GM12865 (cell line): ENCODE measurements at regions not wholly inside any gene's neighbourhood (a gene's known extent, or its start where the extent isn't known, plus 50 kb on each side); places are given as distances from the start of the nearest gene placed in this dataset.

Source experiments
- DNase-seq: peaks from one replicate; pipeline ENCODE4 v3.0.0; 2010; ENCODE audit warnings: low read depth
- H3K4me3 ChIP-seq: 2 replicates; pipeline ENCODE4 v1.5.1; 2011; ENCODE audit warnings: mild to moderate bottlenecking, low read depth, low read length, control low read depth
- CTCF ChIP-seq: IDR thresholded peaks from 2 replicates; pipeline ENCODE4 v1.5.1; 2011; ENCODE audit warnings: low read length, control low read depth, low read depth, inconsistent platforms; ENCODE audit not compliant: insufficient read depth; ENCODE audit errors: missing control alignments

- no peak for TF ChIP-seq CTCF
- DNase-seq: no peak
- no peak overlapping the region for H3K4me3 ChIP-seq
Measured at GRCh38 chr6:115770851-115771250, 289.8 kb downstream of the FRK start.

- TF ChIP-seq CTCF: no peak
- no peak for DNase-seq
Measured at GRCh38 chr6:115768500-115768899, 292.2 kb downstream of the FRK start.

GRCh38 chr6:115767931-115768330 lies 292.8 kb downstream of the FRK start:
- H3K4me3 ChIP-seq: no peak overlapping the region
- no peak for TF ChIP-seq CTCF
- DNase-seq: no peak

More at GRCh38 chr6:115768500-115768899, 292.2 kb downstream of the FRK start:
- H3K4me3 ChIP-seq: no peak overlapping the region

GRCh38 chr6:115766745-115767462 lies 293.8 kb downstream of the FRK start:
- no peak for TF ChIP-seq CTCF
- H3K4me3 ChIP-seq: no peak overlapping the region
- DNase-seq: no peak

- no peak for TF ChIP-seq CTCF
- no peak for DNase-seq
- H3K4me3 ChIP-seq: no peak overlapping the region
Measured at GRCh38 chr6:115765966-115766365, 294.7 kb downstream of the FRK start.

- H3K4me3 ChIP-seq: no peak overlapping the region
- TF ChIP-seq CTCF: no peak
Measured at GRCh38 chr6:115759051-115759450, 301.6 kb downstream of the FRK start.

GRCh38 chr6:115753446-115753845 lies 307.2 kb downstream of the FRK start:
- TF ChIP-seq CTCF: no peak
- no peak overlapping the region for H3K4me3 ChIP-seq
- DNase-seq: no peak

More at GRCh38 chr6:115759051-115759450, 301.6 kb downstream of the FRK start:
- DNase-seq: no peak
